Neural progenitor cell (in vitro differentiated cells): ENCODE measurements at regions not wholly inside any gene's neighbourhood (a gene's known extent, or its start where the extent isn't known, plus 50 kb on each side); places are given as distances from the start of the nearest gene placed in this dataset.
"Not testable (repeated sequence)": the region's sequence is repeated elsewhere in the genome, so short reads cannot be mapped to it uniquely, and the experiment has no call there.

Experiments used
- DNase-seq: peaks from one replicate; pipeline ENCODE4 v3.0.0-alpha.2; 2016; ENCODE audit warnings: low spot score
- H2AFZ ChIP-seq: fragments of 200-600 bp; sonication (generic); replicated peaks from 2 replicates; pipeline ENCODE4 v1.6.1; 2016; ENCODE audit warnings: antibody characterized with exemption
- H3F3A ChIP-seq: fragments of 200-600 bp; sonication (generic); 2 replicates; pipeline ENCODE4 v1.6.1; 2016; ENCODE audit warnings: antibody characterized with exemption, low read depth
- H3K27ac ChIP-seq: fragments of 200-600 bp; sonication (generic); 2 replicates; pipeline ENCODE4 v1.5.1; 2016; ENCODE audit warnings: mild to moderate bottlenecking
- H3K27me3 ChIP-seq: fragments of 200-600 bp; sonication (generic); 2 replicates; pipeline ENCODE4 v1.6.1; 2016; ENCODE audit warnings: mild to moderate bottlenecking, moderate library complexity
- H3K36me3 ChIP-seq: fragments of 200-600 bp; sonication (generic); 2 replicates; pipeline ENCODE4 v1.5.1; 2016
- H3K4me1 ChIP-seq: fragments of 200-600 bp; sonication (generic); 2 replicates; pipeline ENCODE4 v1.6.1; 2016; ENCODE audit warnings: mixed run types
- H3K4me2 ChIP-seq: fragments of 200-600 bp; sonication (generic); 2 replicates; pipeline ENCODE4 v1.6.1; 2016
- H3K4me3 ChIP-seq: fragments of 200-600 bp; sonication (generic); 2 replicates; pipeline ENCODE4 v1.5.1; 2016
- H3K79me2 ChIP-seq: fragments of 200-600 bp; sonication (generic); 2 replicates; pipeline ENCODE4 v1.6.1; 2016; ENCODE audit warnings: low read depth
- H3K9ac ChIP-seq: fragments of 200-600 bp; sonication (generic); 2 replicates; pipeline ENCODE4 v1.6.1; 2016
- H3K9me3 ChIP-seq: fragments of 200-600 bp; sonication (generic); 2 replicates; pipeline ENCODE4 v1.5.1; 2016; ENCODE audit warnings: low read depth
- H4K20me1 ChIP-seq: fragments of 200-600 bp; sonication (generic); 2 replicates; pipeline ENCODE4 v1.6.1; 2016; ENCODE audit warnings: low read depth
- H3K27ac Mint-ChIP-seq: 3 replicates; pipeline ENCODE4 v1.8.0; 2021; ENCODE audit warnings: mixed read lengths
- H3K27me3 Mint-ChIP-seq: 2 replicates; pipeline ENCODE4 v1.8.0; 2022; ENCODE audit warnings: low read depth, mild to moderate bottlenecking, inconsistent platforms, moderate library complexity, mixed read lengths; ENCODE audit not compliant: insufficient read depth
- H3K36me3 Mint-ChIP-seq: 3 replicates; pipeline ENCODE4 v1.8.0; 2021; ENCODE audit warnings: mixed read lengths
- H3K4me1 Mint-ChIP-seq: 3 replicates; pipeline ENCODE4 v1.8.0; 2021; ENCODE audit warnings: mixed read lengths
- H3K4me3 Mint-ChIP-seq: 3 replicates; pipeline ENCODE4 v1.8.0; 2021; ENCODE audit warnings: mild to moderate bottlenecking, moderate library complexity, mixed read lengths
- H3K9me3 Mint-ChIP-seq: 3 replicates; pipeline ENCODE4 v1.8.0; 2020; ENCODE audit warnings: mixed read lengths
- EZH2 ChIP-seq: fragments of 200-600 bp; sonication (generic); IDR thresholded peaks from 2 replicates; pipeline ENCODE4 v1.6.1; 2017; ENCODE audit warnings: antibody characterized with exemption, mild to moderate bottlenecking, moderate library complexity
- EZH2phosphoT487 ChIP-seq: fragments of 200-600 bp; sonication (generic); IDR thresholded peaks from 2 replicates; pipeline ENCODE4 v1.6.1; 2017; ENCODE audit warnings: antibody characterized with exemption
- TF ChIP-seq, protein P1 (sequence below): fragments of 200-600 bp; sonication (generic); IDR thresholded peaks from 2 replicates; pipeline ENCODE4 v1.5.1; 2017; ENCODE audit warnings: antibody characterized with exemption, mild to moderate bottlenecking

DNA sequence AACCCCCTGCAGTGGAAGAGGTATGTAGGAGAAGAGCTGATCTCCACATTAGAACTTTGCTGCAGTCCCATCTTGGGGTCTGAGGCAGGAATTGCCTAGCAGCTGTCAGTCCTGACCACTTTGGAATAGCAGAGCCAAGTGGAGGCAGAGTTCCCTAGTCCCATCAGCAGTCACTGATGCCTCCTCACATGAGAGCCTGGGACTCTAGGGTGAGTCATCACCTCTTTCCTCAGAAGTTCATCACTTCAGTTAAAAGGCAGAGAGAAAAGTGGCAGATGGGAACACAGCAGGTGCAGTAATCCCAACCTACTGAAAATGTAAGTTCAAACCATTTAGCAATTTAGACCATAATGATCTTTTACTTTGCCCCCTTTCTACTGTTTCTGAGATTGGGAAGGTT, 73.9 kb upstream of the MED14 start:
- Histone ChIP-seq H2AFZ (no peak overlapping the region), H4K20me1 (no peaks in the 10 kb centered on the region), H3K4me1 (no peaks in the 10 kb centered on the region), H3K27ac (no peak overlapping the region), H3K4me3 (no peak overlapping the region), H3K9me3 (no peaks in the 10 kb centered on the region), H3K4me2 (no peak overlapping the region), H3K36me3 (no peaks in the 10 kb centered on the region), H3K9ac (no peak overlapping the region), H3F3A (no peaks in the 10 kb centered on the region), H3K79me2 (no peaks in the 10 kb centered on the region), H3K27me3 (no peaks in the 10 kb centered on the region)
- no peaks in the 10 kb centered on the region for H3K36me3 Mint-ChIP-seq
- H3K27ac Mint-ChIP-seq = no peak overlapping the region
- no peak overlapping the region for H3K4me3 Mint-ChIP-seq
- TF ChIP-seq EZH2phosphoT487 (no peak), EZH2 (no peak)
- TF ChIP-seq, protein P1, sequence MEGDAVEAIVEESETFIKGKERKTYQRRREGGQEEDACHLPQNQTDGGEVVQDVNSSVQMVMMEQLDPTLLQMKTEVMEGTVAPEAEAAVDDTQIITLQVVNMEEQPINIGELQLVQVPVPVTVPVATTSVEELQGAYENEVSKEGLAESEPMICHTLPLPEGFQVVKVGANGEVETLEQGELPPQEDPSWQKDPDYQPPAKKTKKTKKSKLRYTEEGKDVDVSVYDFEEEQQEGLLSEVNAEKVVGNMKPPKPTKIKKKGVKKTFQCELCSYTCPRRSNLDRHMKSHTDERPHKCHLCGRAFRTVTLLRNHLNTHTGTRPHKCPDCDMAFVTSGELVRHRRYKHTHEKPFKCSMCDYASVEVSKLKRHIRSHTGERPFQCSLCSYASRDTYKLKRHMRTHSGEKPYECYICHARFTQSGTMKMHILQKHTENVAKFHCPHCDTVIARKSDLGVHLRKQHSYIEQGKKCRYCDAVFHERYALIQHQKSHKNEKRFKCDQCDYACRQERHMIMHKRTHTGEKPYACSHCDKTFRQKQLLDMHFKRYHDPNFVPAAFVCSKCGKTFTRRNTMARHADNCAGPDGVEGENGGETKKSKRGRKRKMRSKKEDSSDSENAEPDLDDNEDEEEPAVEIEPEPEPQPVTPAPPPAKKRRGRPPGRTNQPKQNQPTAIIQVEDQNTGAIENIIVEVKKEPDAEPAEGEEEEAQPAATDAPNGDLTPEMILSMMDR = no peak
- H3K9me3 Mint-ChIP-seq = peaks cover 5% of the 10 kb centered on the region
- H3K4me1 Mint-ChIP-seq = no peaks in the 10 kb centered on the region
- no peaks in the 10 kb centered on the region for H3K27me3 Mint-ChIP-seq
- DNase-seq = no peak

DNA sequence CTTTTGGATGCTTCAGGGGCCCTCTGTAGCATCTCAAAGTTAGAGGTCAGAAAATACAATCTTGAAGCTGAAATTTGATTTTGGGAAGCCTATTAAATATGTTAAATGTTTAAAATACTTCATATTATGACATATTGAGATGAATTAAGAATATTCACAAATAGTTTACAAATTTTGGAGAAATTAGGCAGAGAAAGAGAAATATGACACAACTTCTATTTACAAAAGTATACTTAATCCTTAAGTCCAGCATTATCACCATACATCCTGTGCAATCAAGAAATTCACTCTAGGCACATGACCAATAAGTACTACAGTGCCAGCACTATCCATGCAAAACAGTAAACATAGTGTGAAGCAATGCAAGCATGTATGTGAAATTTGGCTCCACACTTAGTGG, 79.7 kb upstream of the MED14 start:
- H3K4me2 ChIP-seq, DNase-seq, H3K4me1 ChIP-seq, H3K4me3 ChIP-seq, H3K27ac ChIP-seq, H4K20me1 ChIP-seq, H2AFZ ChIP-seq, H3K27ac Mint-ChIP-seq, H3K9ac ChIP-seq, H3K27me3 Mint-ChIP-seq, H3K36me3 ChIP-seq, H3K27me3 ChIP-seq, H3K9me3 Mint-ChIP-seq, H3K4me3 Mint-ChIP-seq, H3F3A ChIP-seq, H3K79me2 ChIP-seq, H3K4me1 Mint-ChIP-seq, H3K36me3 Mint-ChIP-seq: not testable (repeated sequence)
- peaks cover 16% of the 10 kb centered on the region for H3K9me3 ChIP-seq

DNA sequence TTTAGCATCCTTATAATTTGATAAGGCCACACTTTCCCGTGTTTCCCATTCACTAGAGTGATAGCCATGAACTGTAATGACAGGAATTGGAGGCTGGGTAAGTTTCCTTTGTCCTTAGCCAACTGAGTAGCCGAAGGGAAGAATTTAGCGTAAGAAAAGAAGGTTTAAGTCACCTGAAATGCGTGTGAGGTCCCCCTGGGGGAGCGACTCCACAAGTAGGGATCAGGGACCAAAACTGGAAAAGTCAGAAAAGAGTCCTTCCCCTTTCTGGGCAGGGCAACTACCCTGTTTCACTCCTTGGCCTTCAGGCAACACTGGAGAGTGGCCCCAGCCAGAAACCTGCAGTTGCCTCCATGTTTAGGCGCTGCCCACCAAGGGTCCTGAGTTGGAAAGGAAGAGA, 81.6 kb upstream of the MED14 start:
- H3K27me3 ChIP-seq = no peaks in the 10 kb centered on the region
- no peak overlapping the region for H3K27ac ChIP-seq
- H2AFZ ChIP-seq = peak overlapping the region; percentile 82
- H4K20me1 ChIP-seq = no peaks in the 10 kb centered on the region
- no peaks in the 10 kb centered on the region for H3K79me2 ChIP-seq
- no peak overlapping the region for H3K4me2 ChIP-seq
- H3K9me3 ChIP-seq = peaks cover 16% of the 10 kb centered on the region
- Mint-ChIP-seq H3K36me3 (no peaks in the 10 kb centered on the region), H3K9me3 (no peaks in the 10 kb centered on the region), H3K27ac (no peak overlapping the region), H3K27me3 (no peaks in the 10 kb centered on the region), H3K4me1 (no peaks in the 10 kb centered on the region), H3K4me3 (no peak overlapping the region)
- TF ChIP-seq EZH2 (no peak), EZH2phosphoT487 (no peak)
- TF ChIP-seq, protein P1 = no peak
- no peak overlapping the region for H3K9ac ChIP-seq
- no peak for DNase-seq
- H3K4me1 ChIP-seq = no peaks in the 10 kb centered on the region
- peaks cover 9% of the 10 kb centered on the region for H3K36me3 ChIP-seq
- no peak overlapping the region for H3K4me3 ChIP-seq
- H3F3A ChIP-seq = no peaks in the 10 kb centered on the region

DNA sequence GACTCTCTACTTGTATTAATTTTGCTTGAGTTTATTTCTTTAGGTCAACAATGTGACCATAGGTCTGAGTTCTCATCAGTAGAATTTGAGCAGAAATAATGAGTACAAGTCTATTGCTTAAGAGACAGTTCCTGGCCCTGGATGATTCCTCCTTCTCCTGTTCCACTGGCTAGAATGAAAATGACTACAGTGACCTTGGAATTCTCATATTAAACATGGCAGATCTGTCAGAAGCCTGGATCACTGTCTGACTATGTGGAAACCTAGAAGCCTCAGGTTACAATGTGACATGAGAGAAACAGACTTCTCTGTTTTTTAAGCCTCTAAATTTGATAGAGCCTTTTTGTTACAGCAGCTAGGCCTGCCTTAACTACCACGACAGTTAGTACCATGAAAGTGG, 82.9 kb upstream of the MED14 start:
- H3K27ac Mint-ChIP-seq = no peak overlapping the region
- no peaks in the 10 kb centered on the region for H3K4me1 ChIP-seq
- no peaks in the 10 kb centered on the region for H3K36me3 Mint-ChIP-seq
- H3K27me3 ChIP-seq = no peaks in the 10 kb centered on the region
- no peak overlapping the region for H2AFZ ChIP-seq
- no peak overlapping the region for H3K9ac ChIP-seq
- H3K4me3 Mint-ChIP-seq = no peak overlapping the region
- H3F3A ChIP-seq = no peaks in the 10 kb centered on the region
- TF ChIP-seq EZH2 = no peak
- TF ChIP-seq EZH2phosphoT487 = no peak
- TF ChIP-seq, protein P1 = no peak
- peaks cover 9% of the 10 kb centered on the region for H3K36me3 ChIP-seq
- H3K79me2 ChIP-seq = no peaks in the 10 kb centered on the region
- H3K4me2 ChIP-seq = no peak overlapping the region
- no peak for DNase-seq
- H3K9me3 Mint-ChIP-seq = no peaks in the 10 kb centered on the region
- H3K4me3 ChIP-seq = no peak overlapping the region
- peaks cover 16% of the 10 kb centered on the region for H3K9me3 ChIP-seq
- H3K4me1 Mint-ChIP-seq = no peaks in the 10 kb centered on the region
- H3K27ac ChIP-seq = no peak overlapping the region
- H3K27me3 Mint-ChIP-seq = no peaks in the 10 kb centered on the region
- no peaks in the 10 kb centered on the region for H4K20me1 ChIP-seq
